ENCODE measurements at regions not wholly inside any gene's neighbourhood (a gene's known extent, or its start where the extent isn't known, plus 50 kb on each side); places are given as distances from the start of the nearest gene placed in this dataset.
A peak's percentile ranks its signal among the peaks of the same experiment; 100 is the strongest.

- DNase-seq: no peak
- no peaks in the 10 kb centered on the region for H3K36me3 ChIP-seq
- H3K27ac ChIP-seq: no peak overlapping the region
- no peak overlapping the region for H3K4me3 ChIP-seq
- H3K4me1 ChIP-seq: no peaks in the 10 kb centered on the region
- WGBS, 5 donors: 79 to 84% (median 80%) methylated on average over 1 of the region's 1 CpG
- H3K9me3 ChIP-seq: peaks cover 0 to 34% (median 13%) of the 10 kb centered on the region in 4 donors
- no peaks in the 10 kb centered on the region for H3K27me3 ChIP-seq
- TF ChIP-seq, protein P1, sequence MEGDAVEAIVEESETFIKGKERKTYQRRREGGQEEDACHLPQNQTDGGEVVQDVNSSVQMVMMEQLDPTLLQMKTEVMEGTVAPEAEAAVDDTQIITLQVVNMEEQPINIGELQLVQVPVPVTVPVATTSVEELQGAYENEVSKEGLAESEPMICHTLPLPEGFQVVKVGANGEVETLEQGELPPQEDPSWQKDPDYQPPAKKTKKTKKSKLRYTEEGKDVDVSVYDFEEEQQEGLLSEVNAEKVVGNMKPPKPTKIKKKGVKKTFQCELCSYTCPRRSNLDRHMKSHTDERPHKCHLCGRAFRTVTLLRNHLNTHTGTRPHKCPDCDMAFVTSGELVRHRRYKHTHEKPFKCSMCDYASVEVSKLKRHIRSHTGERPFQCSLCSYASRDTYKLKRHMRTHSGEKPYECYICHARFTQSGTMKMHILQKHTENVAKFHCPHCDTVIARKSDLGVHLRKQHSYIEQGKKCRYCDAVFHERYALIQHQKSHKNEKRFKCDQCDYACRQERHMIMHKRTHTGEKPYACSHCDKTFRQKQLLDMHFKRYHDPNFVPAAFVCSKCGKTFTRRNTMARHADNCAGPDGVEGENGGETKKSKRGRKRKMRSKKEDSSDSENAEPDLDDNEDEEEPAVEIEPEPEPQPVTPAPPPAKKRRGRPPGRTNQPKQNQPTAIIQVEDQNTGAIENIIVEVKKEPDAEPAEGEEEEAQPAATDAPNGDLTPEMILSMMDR (IDR thresholded peaks at IDR 0.05): no peak
- TF ChIP-seq EP300 (IDR thresholded peaks at IDR 0.05) (no peak), POLR2A (IDR thresholded peaks at IDR 0.05) (no peak), POLR2AphosphoS5 (IDR thresholded peaks at IDR 0.05) (no peak)
- intact Hi-C loops (cut with DNase I; ENCODE audit: low total_unique reads): no loop called here
Measured at GRCh38 chr6:121912905-121913304, 477.5 kb downstream of the GJA1 start.

GRCh38 chr6:121917263-121917829 is 481.9 kb downstream of the GJA1 start:
- TF ChIP-seq POLR2A (IDR thresholded peaks at IDR 0.05) (no peak), EP300 (IDR thresholded peaks at IDR 0.05) (no peak), POLR2AphosphoS5 (IDR thresholded peaks at IDR 0.05) (no peak)
- TF ChIP-seq, protein P1 (IDR thresholded peaks at IDR 0.05): no peak
- no peaks in the 10 kb centered on the region for H3K9me3 ChIP-seq
- DNase-seq: no peak
- 79 to 91% (median 88%) methylated on average over 3 of the region's 3 CpGs for WGBS, 5 donors
- H3K4me3 ChIP-seq: no peak overlapping the region
- no peak overlapping the region for H3K27ac ChIP-seq
- no peaks in the 10 kb centered on the region for H3K27me3 ChIP-seq
- no peaks in the 10 kb centered on the region for H3K4me1 ChIP-seq
- H3K36me3 ChIP-seq: no peaks in the 10 kb centered on the region
- intact Hi-C loops (cut with DNase I; ENCODE audit: low total_unique reads): no loop called here

DNA sequence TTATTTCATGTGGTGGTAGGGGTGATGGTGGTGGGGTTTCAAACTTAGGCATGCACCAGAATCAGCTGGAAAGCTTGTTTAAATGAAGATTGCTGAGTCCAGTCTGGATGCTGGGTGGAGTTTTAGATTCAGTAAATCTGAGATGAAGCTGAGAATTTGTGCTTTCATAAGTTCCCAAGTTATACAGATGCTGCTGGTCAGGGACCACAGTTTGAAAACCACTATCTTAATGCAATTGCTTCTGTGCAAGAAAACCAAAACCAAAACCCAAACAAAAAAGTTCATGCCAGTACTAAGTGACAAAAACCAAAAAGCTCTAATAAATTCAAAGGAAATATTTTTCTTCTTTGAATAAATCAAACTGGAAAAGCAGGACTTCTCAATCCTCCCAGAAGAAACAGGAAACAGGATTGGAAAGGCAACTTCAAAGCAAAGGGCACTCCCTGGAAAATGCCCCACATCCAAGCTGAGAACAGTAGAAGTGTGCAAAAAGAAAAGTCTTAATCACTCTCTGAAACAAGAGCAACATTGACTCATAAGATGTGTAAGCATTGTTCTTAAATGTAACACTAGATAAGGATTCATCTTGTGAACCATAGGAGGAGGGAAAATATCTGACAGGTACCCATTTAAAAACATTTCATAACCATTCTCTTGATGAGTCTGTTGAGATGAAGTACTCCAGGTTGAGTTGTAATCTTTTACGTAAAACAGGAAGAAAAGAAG is 481.5 kb upstream of the HSF2 start:
- H3K36me3 ChIP-seq: no peaks in the 10 kb centered on the region
- no peak overlapping the region for H3K4me3 ChIP-seq
- no peaks in the 10 kb centered on the region for H3K9me3 ChIP-seq
- H3K27ac ChIP-seq: no peak overlapping the region
- intact Hi-C loops (cut with DNase I; ENCODE audit: low total_unique reads): no loop called here
- H3K27me3 ChIP-seq: no peaks in the 10 kb centered on the region
- peak in 1 of 2 donors; percentile 7 for DNase-seq
- WGBS, 5 donors: 75 to 96% (median 82%) methylated on average over 1 of the region's 1 CpG
- H3K4me1 ChIP-seq: no peaks in the 10 kb centered on the region
- TF ChIP-seq POLR2AphosphoS5 (IDR thresholded peaks at IDR 0.05) (no peak), EP300 (IDR thresholded peaks at IDR 0.05) (no peak), POLR2A (IDR thresholded peaks at IDR 0.05) (no peak)
- TF ChIP-seq, protein P1 (IDR thresholded peaks at IDR 0.05): no peak

DNA sequence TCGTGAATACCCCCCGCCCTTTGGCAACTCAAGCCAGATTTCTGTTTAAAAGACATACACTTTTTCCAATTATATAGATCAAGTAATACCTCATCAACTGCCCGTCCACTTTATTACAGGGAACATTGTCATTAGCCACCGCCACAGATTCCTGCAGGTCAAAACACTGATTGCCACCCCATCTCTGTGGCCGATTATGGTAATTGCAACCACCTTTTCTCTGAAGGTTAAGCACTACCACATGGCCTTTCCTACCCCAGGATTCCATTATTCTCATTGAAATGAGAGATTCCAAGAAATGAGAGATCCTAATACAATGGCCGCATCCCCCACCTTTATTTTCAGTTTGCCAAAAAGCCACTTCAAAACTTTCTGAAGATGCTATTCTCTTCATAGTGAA is 478.8 kb upstream of the HSF2 start:
- no peak overlapping the region for H3K4me3 ChIP-seq
- TF ChIP-seq POLR2A (IDR thresholded peaks at IDR 0.05) (no peak), EP300 (IDR thresholded peaks at IDR 0.05) (no peak), POLR2AphosphoS5 (IDR thresholded peaks at IDR 0.05) (no peak)
- TF ChIP-seq, protein P1 (IDR thresholded peaks at IDR 0.05): no peak
- intact Hi-C loops (cut with DNase I; ENCODE audit: low total_unique reads): no loop called here

More for the DNA sequence above, 478.8 kb upstream of the HSF2 start:
- no peaks in the 10 kb centered on the region for H3K27me3 ChIP-seq
- no peaks in the 10 kb centered on the region for H3K9me3 ChIP-seq
- no peak overlapping the region for H3K27ac ChIP-seq
- 89 to 94% (median 92%) methylated on average over 6 of the region's 6 CpGs for WGBS, 5 donors
- DNase-seq: no peak
- no peaks in the 10 kb centered on the region for H3K36me3 ChIP-seq
- no peaks in the 10 kb centered on the region for H3K4me1 ChIP-seq

Data from stomach (tissue), 8 donors.